Karpas-422 (cell line): ENCODE measurements at regions not wholly inside any gene's neighbourhood (a gene's known extent, or its start where the extent isn't known, plus 50 kb on each side); places are given as distances from the start of the nearest gene placed in this dataset.

Source experiments
- DNase-seq: peaks from one replicate; pipeline ENCODE4 v3.0.0-alpha.2; 2015
- H2AFZ ChIP-seq: fragments of 200-600 bp; sonication (generic); 2 replicates; pipeline ENCODE4 v1.6.1; 2014; ENCODE audit warnings: antibody characterized with exemption, low read length, mixed read lengths
- H3K27ac ChIP-seq: fragments of 200-600 bp; sonication (generic); 2 replicates; pipeline ENCODE4 v1.5.1; 2014; ENCODE audit warnings: mild to moderate bottlenecking, low read length, moderate library complexity
- H3K27me3 ChIP-seq: fragments of 200-600 bp; sonication (generic); 2 replicates; pipeline ENCODE4 v1.6.1; 2014; ENCODE audit warnings: low read length, mixed read lengths
- H3K36me3 ChIP-seq: fragments of 200-600 bp; sonication (generic); 2 replicates; pipeline ENCODE4 v1.6.1; 2014; ENCODE audit warnings: low read length, mixed read lengths; ENCODE audit not compliant: insufficient read depth
- H3K4me1 ChIP-seq: fragments of 200-600 bp; sonication (generic); 2 replicates; pipeline ENCODE4 v1.6.1; 2014; ENCODE audit warnings: mild to moderate bottlenecking, low read length, mixed read lengths
- H3K4me2 ChIP-seq: fragments of 200-600 bp; sonication (generic); 2 replicates; pipeline ENCODE4 v1.6.1; 2014; ENCODE audit warnings: low read length, low read depth, mild to moderate bottlenecking; ENCODE audit not compliant: poor library complexity, severe bottlenecking
- H3K4me3 ChIP-seq: fragments of 200-600 bp; sonication (generic); 2 replicates; pipeline ENCODE4 v1.5.1; 2014; ENCODE audit warnings: mild to moderate bottlenecking, antibody characterized with exemption, low read length, mixed read lengths
- H3K79me2 ChIP-seq: fragments of 200-600 bp; sonication (generic); 2 replicates; pipeline ENCODE4 v1.6.1; 2014; ENCODE audit warnings: mild to moderate bottlenecking, low read length, mixed read lengths
- H3K9ac ChIP-seq: fragments of 200-600 bp; sonication (generic); 2 replicates; pipeline ENCODE4 v1.6.0; 2014; ENCODE audit warnings: low read length
- H3K9me2 ChIP-seq: fragments of 200-600 bp; sonication (generic), shearing (Covaris generic); replicated peaks from 2 replicates; pipeline ENCODE4 v1.6.0; 2014; ENCODE audit warnings: mild to moderate bottlenecking, low read length, moderate library complexity; ENCODE audit not compliant: insufficient read depth
- H3K9me3 ChIP-seq: fragments of 300-700, 200-600 bp; sonication (generic); 2 replicates; pipeline ENCODE4 v1.6.1; 2014; ENCODE audit warnings: low read length, mixed read lengths
- H4K20me1 ChIP-seq: fragments of 200-600 bp; sonication (generic); 2 replicates; pipeline ENCODE4 v1.6.1; 2014; ENCODE audit warnings: mild to moderate bottlenecking, antibody characterized with exemption, low read length, low read depth; ENCODE audit not compliant: insufficient read depth

- Histone ChIP-seq H2AFZ (no peak overlapping the region), H3K4me3 (no peak overlapping the region), H4K20me1 (no peaks in the 10 kb centered on the region), H3K9ac (no peak overlapping the region), H3K79me2 (no peaks in the 10 kb centered on the region), H3K27me3 (no peaks in the 10 kb centered on the region), H3K4me2 (no peak overlapping the region), H3K9me3 (peaks cover 31% of the 10 kb centered on the region), H3K27ac (no peak overlapping the region), H3K9me2 (no peaks in the 10 kb centered on the region), H3K36me3 (no peaks in the 10 kb centered on the region), H3K4me1 (no peaks in the 10 kb centered on the region)
- no peak for DNase-seq
These were observed 519.2 kb downstream of the TFEC start for GRCh38 chr7:115511330-115511729.

GRCh38 chr7:115505136-115505535 is 525.4 kb downstream of the TFEC start:
- no peak for DNase-seq
- no peaks in the 10 kb centered on the region for H3K4me1 ChIP-seq
- no peaks in the 10 kb centered on the region for H4K20me1 ChIP-seq
- H3K79me2 ChIP-seq = no peaks in the 10 kb centered on the region
- H3K9me3 ChIP-seq = peaks cover 27% of the 10 kb centered on the region
- H3K4me2 ChIP-seq = no peak overlapping the region
- H3K27ac ChIP-seq = no peak overlapping the region
- H2AFZ ChIP-seq = no peak overlapping the region
- no peaks in the 10 kb centered on the region for H3K27me3 ChIP-seq
- no peak overlapping the region for H3K9ac ChIP-seq
- H3K9me2 ChIP-seq = no peaks in the 10 kb centered on the region
- H3K4me3 ChIP-seq = no peak overlapping the region
- no peaks in the 10 kb centered on the region for H3K36me3 ChIP-seq

- Histone ChIP-seq H3K9me3 (peaks cover 20% of the 10 kb centered on the region), H3K4me2 (no peak overlapping the region), H2AFZ (no peak overlapping the region), H4K20me1 (no peaks in the 10 kb centered on the region), H3K4me1 (no peaks in the 10 kb centered on the region), H3K79me2 (no peaks in the 10 kb centered on the region), H3K9ac (no peak overlapping the region), H3K4me3 (no peak overlapping the region), H3K27me3 (no peaks in the 10 kb centered on the region), H3K36me3 (no peaks in the 10 kb centered on the region), H3K27ac (no peak overlapping the region), H3K9me2 (no peaks in the 10 kb centered on the region)
- no peak for DNase-seq
These were observed 530.6 kb downstream of the TFEC start for GRCh38 chr7:115499956-115500355.

GRCh38 chr7:115496006-115496405 is 534.6 kb downstream of the TFEC start:
- Histone ChIP-seq H3K4me2 (no peak overlapping the region), H3K27ac (no peak overlapping the region), H4K20me1 (no peaks in the 10 kb centered on the region), H3K36me3 (no peaks in the 10 kb centered on the region), H2AFZ (no peak overlapping the region), H3K9me2 (no peaks in the 10 kb centered on the region), H3K4me3 (no peak overlapping the region), H3K4me1 (no peaks in the 10 kb centered on the region), H3K9me3 (peaks cover 19% of the 10 kb centered on the region; the same call in 1 of the 2 replicates), H3K79me2 (no peaks in the 10 kb centered on the region), H3K9ac (no peak overlapping the region), H3K27me3 (no peaks in the 10 kb centered on the region)
- no peak for DNase-seq

- Histone ChIP-seq H3K4me2 (no peak overlapping the region), H3K9me3 (peaks cover 23% of the 10 kb centered on the region; the same call in 1 of the 2 replicates), H3K9me2 (no peaks in the 10 kb centered on the region), H2AFZ (no peak overlapping the region), H3K27me3 (no peaks in the 10 kb centered on the region), H3K4me3 (no peak overlapping the region), H3K9ac (no peak overlapping the region), H3K4me1 (no peaks in the 10 kb centered on the region), H3K36me3 (no peaks in the 10 kb centered on the region), H3K27ac (no peak overlapping the region), H3K79me2 (no peaks in the 10 kb centered on the region), H4K20me1 (no peaks in the 10 kb centered on the region)
- no peak for DNase-seq
These were observed 535.9 kb downstream of the TFEC start for GRCh38 chr7:115494529-115495147.

GRCh38 chr7:115493381-115493780 is 537.2 kb downstream of the TFEC start:
- Histone ChIP-seq H3K36me3 (no peaks in the 10 kb centered on the region), H3K27ac (no peak overlapping the region), H4K20me1 (no peaks in the 10 kb centered on the region), H3K9me3 (peaks cover 23% of the 10 kb centered on the region; the same call in 1 of the 2 replicates), H3K4me1 (no peaks in the 10 kb centered on the region), H3K4me2 (no peak overlapping the region), H3K9ac (no peak overlapping the region), H3K79me2 (no peaks in the 10 kb centered on the region), H3K4me3 (no peak overlapping the region), H3K9me2 (no peaks in the 10 kb centered on the region), H3K27me3 (no peaks in the 10 kb centered on the region), H2AFZ (no peak overlapping the region)
- no peak for DNase-seq

GRCh38 chr7:115491744-115492380 is 538.7 kb downstream of the TFEC start:
- Histone ChIP-seq H3K27ac (no peak overlapping the region), H3K4me3 (no peak overlapping the region), H3K4me2 (no peak overlapping the region), H3K36me3 (no peaks in the 10 kb centered on the region), H3K9me2 (no peaks in the 10 kb centered on the region), H3K4me1 (no peaks in the 10 kb centered on the region), H3K27me3 (no peaks in the 10 kb centered on the region), H4K20me1 (no peaks in the 10 kb centered on the region), H3K9me3 (peaks cover 26% of the 10 kb centered on the region), H2AFZ (no peak overlapping the region), H3K9ac (no peak overlapping the region), H3K79me2 (no peaks in the 10 kb centered on the region)
- no peak for DNase-seq

GRCh38 chr7:115479448-115479847 is 551.1 kb downstream of the TFEC start:
- Histone ChIP-seq H3K27ac (no peak overlapping the region), H3K79me2 (no peaks in the 10 kb centered on the region), H4K20me1 (no peaks in the 10 kb centered on the region), H3K36me3 (no peaks in the 10 kb centered on the region), H2AFZ (no peak overlapping the region), H3K27me3 (no peaks in the 10 kb centered on the region), H3K9ac (no peak overlapping the region), H3K4me3 (no peak overlapping the region), H3K4me1 (no peaks in the 10 kb centered on the region), H3K9me2 (no peaks in the 10 kb centered on the region), H3K9me3 (peaks cover 3% of the 10 kb centered on the region), H3K4me2 (no peak overlapping the region)
- no peak for DNase-seq
